HUES48 (cell line): ENCODE measurements at regions not wholly inside any gene's neighbourhood (a gene's known extent, or its start where the extent isn't known, plus 50 kb on each side); places are given as distances from the start of the nearest gene placed in this dataset.

Source experiments
- H3K27ac ChIP-seq: one replicate; pipeline ENCODE4 v1.7.0; 2013; ENCODE audit warnings: low read depth, low read length, inconsistent platforms
- H3K27me3 ChIP-seq: 2 replicates; pipeline ENCODE4 v1.6.1; 2013; ENCODE audit warnings: mild to moderate bottlenecking, low read length; ENCODE audit not compliant: control insufficient read depth, insufficient read depth
- H3K36me3 ChIP-seq: 2 replicates; pipeline ENCODE4 v1.6.1; 2013; ENCODE audit warnings: low read length; ENCODE audit not compliant: control insufficient read depth, insufficient read depth
- H3K4me1 ChIP-seq: 2 replicates; pipeline ENCODE4 v1.6.1; 2013; ENCODE audit warnings: mild to moderate bottlenecking, low read length; ENCODE audit not compliant: control insufficient read depth, insufficient read depth
- H3K4me3 ChIP-seq: 2 replicates; pipeline ENCODE4 v1.5.1; 2013; ENCODE audit warnings: mild to moderate bottlenecking, low read depth, low read length
- H3K9ac ChIP-seq: 2 replicates; pipeline ENCODE4 v1.6.1; 2013; ENCODE audit warnings: mild to moderate bottlenecking, low read depth, low read length, moderate library complexity
- H3K9me3 ChIP-seq: 2 replicates; pipeline ENCODE4 v1.6.1; 2013; ENCODE audit warnings: low read length; ENCODE audit not compliant: control insufficient read depth, insufficient read depth

GRCh38 chr5:89255845-89256463 is 373.0 kb upstream of the MEF2C start:
- Histone ChIP-seq H3K27ac (no peak overlapping the region), H3K9ac (no peak overlapping the region), H3K9me3 (no peaks in the 10 kb centered on the region), H3K4me3 (no peak overlapping the region), H3K36me3 (no peaks in the 10 kb centered on the region), H3K4me1 (no peaks in the 10 kb centered on the region), H3K27me3 (no peaks in the 10 kb centered on the region)

GRCh38 chr5:89253666-89254352 is 370.8 kb upstream of the MEF2C start:
- Histone ChIP-seq H3K9ac (no peak overlapping the region), H3K4me1 (no peaks in the 10 kb centered on the region), H3K27ac (no peak overlapping the region), H3K9me3 (no peaks in the 10 kb centered on the region), H3K27me3 (no peaks in the 10 kb centered on the region), H3K4me3 (no peak overlapping the region), H3K36me3 (no peaks in the 10 kb centered on the region)

DNA sequence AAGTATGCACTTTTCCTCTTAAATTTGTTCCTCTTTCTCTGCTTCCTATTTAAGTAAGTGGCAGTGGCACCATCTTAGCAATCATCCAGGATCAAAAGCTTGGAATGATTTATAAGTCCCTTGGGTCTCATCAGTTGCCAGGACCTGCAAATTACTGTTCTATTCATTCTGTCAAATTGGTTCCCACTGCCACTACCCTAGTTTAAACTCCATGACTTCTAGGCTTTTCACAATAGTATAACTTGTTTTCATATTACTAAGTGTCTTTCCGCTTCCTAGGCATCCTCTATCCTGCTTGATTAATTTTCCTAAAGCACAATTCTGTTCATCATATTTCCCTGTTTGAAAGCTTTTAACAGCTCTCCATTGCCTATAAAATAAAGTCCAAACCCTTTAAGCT is 363.9 kb upstream of the MEF2C start:
- Histone ChIP-seq H3K9ac (no peak overlapping the region), H3K27me3 (no peaks in the 10 kb centered on the region), H3K9me3 (no peaks in the 10 kb centered on the region), H3K27ac (no peak overlapping the region), H3K36me3 (no peaks in the 10 kb centered on the region), H3K4me1 (no peaks in the 10 kb centered on the region), H3K4me3 (no peak overlapping the region)

- no peaks in the 10 kb centered on the region for H3K9me3 ChIP-seq
- H3K36me3 ChIP-seq = no peaks in the 10 kb centered on the region
- H3K27me3 ChIP-seq = no peaks in the 10 kb centered on the region
- H3K4me3 ChIP-seq = no peak overlapping the region
- H3K27ac ChIP-seq = no peak overlapping the region
- H3K4me1 ChIP-seq = no peaks in the 10 kb centered on the region
- H3K9ac ChIP-seq = no peak overlapping the region
Measured at GRCh38 chr5:89246252-89246651, 363.3 kb upstream of the MEF2C start.

DNA sequence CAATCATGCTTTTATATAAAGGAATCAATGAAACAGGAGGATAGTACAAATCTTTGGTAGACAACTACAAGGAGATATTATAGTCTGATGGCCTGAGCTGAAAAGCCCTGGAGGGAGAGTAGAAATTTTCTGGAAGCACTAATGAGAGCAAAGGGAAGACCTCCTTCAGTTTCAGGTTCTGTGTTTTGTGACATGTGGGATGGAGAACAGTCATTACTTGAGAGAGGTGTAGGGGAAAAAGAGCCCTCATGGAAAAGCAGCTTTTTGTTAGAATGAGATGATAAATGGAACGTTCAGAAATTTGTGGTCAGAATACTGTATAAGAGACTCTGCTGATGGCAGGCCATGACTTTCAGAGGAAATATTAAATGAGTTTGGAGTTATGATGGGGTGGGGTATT is 360.6 kb upstream of the MEF2C start:
- Histone ChIP-seq H3K4me3 (no peak overlapping the region), H3K27me3 (no peaks in the 10 kb centered on the region), H3K9ac (no peak overlapping the region), H3K27ac (no peak overlapping the region), H3K4me1 (no peaks in the 10 kb centered on the region), H3K9me3 (no peaks in the 10 kb centered on the region), H3K36me3 (no peaks in the 10 kb centered on the region)

DNA sequence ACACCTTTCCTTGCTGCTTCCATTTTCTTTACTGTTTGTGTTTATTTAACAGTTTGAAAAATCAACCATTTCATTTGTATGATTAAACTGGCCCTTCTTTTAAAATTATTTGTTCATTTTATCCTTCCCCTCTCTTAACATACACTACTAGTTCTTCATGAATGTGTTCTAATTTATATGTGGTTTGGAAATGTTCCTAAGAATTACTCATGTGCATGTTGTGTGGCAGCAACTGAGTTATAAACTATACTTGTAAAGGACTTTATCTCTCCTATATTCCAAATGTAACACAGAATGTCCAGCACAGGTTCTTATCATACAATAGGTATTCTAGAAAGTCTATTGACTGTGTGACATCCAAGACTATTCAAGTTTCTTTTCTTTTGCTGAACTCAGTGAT is 358.2 kb upstream of the MEF2C start:
- Histone ChIP-seq H3K27ac (no peak overlapping the region), H3K36me3 (no peaks in the 10 kb centered on the region), H3K4me1 (no peaks in the 10 kb centered on the region), H3K4me3 (no peak overlapping the region), H3K27me3 (no peaks in the 10 kb centered on the region), H3K9ac (no peak overlapping the region), H3K9me3 (no peaks in the 10 kb centered on the region)

- no peaks in the 10 kb centered on the region for H3K27me3 ChIP-seq
- no peaks in the 10 kb centered on the region for H3K9me3 ChIP-seq
- H3K36me3 ChIP-seq = no peaks in the 10 kb centered on the region
- H3K9ac ChIP-seq = no peak overlapping the region
- no peak overlapping the region for H3K4me3 ChIP-seq
- H3K27ac ChIP-seq = no peak overlapping the region
- H3K4me1 ChIP-seq = no peaks in the 10 kb centered on the region
Measured at GRCh38 chr5:89236900-89237299, 353.9 kb upstream of the MEF2C start.

DNA sequence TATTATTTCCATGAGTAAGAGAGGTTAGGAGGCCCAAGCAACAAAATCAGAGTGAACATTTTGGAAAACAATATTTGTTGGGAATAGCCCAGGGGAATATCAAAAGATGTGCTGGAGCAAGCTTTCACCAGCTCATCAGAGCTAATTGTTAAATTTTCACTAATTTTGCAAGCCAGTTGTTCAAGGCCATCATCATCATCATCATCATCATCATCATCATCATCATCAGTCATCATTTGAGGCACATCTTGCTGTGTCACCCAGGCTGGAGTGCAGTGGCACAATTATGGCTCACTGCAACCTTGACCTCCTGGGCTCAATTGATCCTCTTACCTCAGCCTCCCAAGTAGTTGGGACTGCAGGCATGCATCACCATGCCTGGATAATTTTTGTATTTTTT is 350.5 kb upstream of the MEF2C start:
- Histone ChIP-seq H3K4me3 (no peak overlapping the region), H3K9me3 (no peaks in the 10 kb centered on the region), H3K27me3 (no peaks in the 10 kb centered on the region), H3K36me3 (no peaks in the 10 kb centered on the region), H3K4me1 (no peaks in the 10 kb centered on the region), H3K27ac (no peak overlapping the region), H3K9ac (no peak overlapping the region)

DNA sequence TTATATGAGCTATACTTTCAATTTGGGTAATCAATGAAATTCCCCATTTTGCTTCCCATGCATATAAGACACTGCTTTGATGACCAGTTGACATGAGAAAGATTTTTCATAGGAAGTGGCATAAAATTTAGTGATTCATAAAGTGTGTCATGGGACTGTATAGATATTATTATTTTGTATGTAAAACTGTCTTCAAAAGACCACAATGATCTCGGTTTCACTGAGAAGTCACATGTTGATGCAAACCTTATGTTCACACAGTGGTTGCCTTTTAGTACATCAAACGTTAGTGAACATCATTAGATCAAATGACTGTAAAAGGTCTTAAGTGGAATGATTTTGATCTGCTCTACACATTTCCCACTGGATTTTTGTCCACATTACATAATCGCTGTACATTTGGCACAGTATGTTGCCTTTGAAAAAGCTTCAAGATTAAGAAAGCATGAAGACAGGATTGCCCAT is 349.2 kb upstream of the MEF2C start:
- Histone ChIP-seq H3K9me3 (no peaks in the 10 kb centered on the region), H3K27ac (no peak overlapping the region), H3K27me3 (no peaks in the 10 kb centered on the region), H3K9ac (no peak overlapping the region), H3K36me3 (no peaks in the 10 kb centered on the region), H3K4me1 (no peaks in the 10 kb centered on the region), H3K4me3 (no peak overlapping the region)

DNA sequence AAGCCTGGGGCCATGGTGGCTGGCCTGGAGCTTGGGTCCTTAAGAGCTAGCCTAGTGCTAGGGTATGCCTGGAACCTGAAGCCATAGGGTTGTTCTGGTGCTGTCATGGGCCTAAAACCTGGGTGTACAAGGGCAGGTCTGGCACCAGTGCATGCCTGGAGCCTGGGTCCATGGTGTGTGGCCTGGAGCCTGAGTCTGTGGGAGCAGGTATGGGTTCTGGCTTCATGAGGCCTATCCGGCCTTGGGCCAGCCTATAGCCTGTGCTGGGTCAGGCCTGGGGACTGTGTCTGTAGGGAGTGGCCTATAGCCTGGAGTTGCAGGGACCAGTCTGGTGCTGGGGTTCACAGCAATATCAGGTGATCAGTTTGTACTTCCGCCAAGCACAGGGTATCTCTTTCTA is 347.2 kb upstream of the MEF2C start:
- no peaks in the 10 kb centered on the region for H3K9me3 ChIP-seq
- no peaks in the 10 kb centered on the region for H3K4me1 ChIP-seq
- H3K36me3 ChIP-seq = no peaks in the 10 kb centered on the region
- no peaks in the 10 kb centered on the region for H3K27me3 ChIP-seq
- no peak overlapping the region for H3K4me3 ChIP-seq
- H3K9ac ChIP-seq = no peak overlapping the region
- no peak overlapping the region for H3K27ac ChIP-seq

- Histone ChIP-seq H3K9me3 (no peaks in the 10 kb centered on the region), H3K4me3 (no peak overlapping the region), H3K36me3 (no peaks in the 10 kb centered on the region), H3K9ac (no peak overlapping the region), H3K27ac (no peak overlapping the region), H3K27me3 (no peaks in the 10 kb centered on the region), H3K4me1 (no peaks in the 10 kb centered on the region)
Measured at GRCh38 chr5:89229331-89230070, 346.5 kb upstream of the MEF2C start.
